KBM-7 (cell line): ENCODE measurements at regions not wholly inside any gene's neighbourhood (a gene's known extent, or its start where the extent isn't known, plus 50 kb on each side); places are given as distances from the start of the nearest gene placed in this dataset.
"Not testable (repeated sequence)": the region's sequence is repeated elsewhere in the genome, so short reads cannot be mapped to it uniquely, and the experiment has no call there.

Experiments used
- DNase-seq: peaks from one replicate; pipeline ENCODE4 v3.0.0-alpha.2; 2015
- in situ Hi-C: fragments of 300-500 bp; cut with MboI; formaldehyde crosslinking; loops from 2 replicates; pipeline ENCODE4 v1.14.3; 2020; ENCODE audit warnings: low sequenced_read_pairs, low pct_unique_long_range_greater_than_20kb, mixed read lengths

DNA sequence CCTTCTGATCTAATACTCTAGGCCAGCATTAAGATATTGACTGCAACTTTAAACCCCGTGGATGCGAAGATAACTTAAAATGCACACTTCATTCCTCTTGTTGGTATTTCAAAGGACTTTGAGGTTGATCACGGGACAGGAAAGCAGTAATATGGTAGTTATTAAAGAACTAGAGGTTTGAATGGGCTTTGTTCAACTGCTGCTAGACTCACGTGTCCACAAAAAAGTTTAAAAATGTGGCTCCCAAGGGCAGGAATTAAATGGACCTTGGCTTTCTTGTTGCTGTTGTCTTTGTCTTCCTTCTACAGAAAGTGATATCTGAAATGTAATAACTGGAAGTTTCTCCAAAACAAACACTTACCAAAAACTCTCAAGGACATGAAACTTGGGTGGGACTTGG, 186.3 kb downstream of the XPNPEP1 start:
- in situ Hi-C loops = no loop called here

DNA sequence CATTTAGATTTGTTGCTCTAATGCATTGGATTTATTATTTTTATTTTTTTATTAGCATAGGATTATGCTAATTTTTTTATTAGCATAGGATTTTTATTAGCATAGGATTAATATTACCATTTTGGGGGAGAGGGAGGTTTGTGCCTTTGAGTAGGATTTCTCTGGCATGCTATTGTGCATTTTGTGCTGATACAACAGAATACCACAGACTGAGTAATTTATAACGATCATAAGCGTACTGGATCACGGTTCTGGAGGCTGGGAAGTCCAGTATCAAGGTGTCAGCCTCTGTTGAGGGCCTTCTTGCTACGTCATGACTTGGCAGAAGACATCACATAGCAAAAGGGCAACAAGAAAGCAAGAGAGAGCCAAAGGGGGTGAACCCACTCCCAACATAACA, 187.5 kb downstream of the XPNPEP1 start:
- in situ Hi-C loops = no loop called here
- DNase-seq = no peak

More for the DNA sequence above, 186.3 kb downstream of the XPNPEP1 start:
- DNase-seq = no peak

DNA sequence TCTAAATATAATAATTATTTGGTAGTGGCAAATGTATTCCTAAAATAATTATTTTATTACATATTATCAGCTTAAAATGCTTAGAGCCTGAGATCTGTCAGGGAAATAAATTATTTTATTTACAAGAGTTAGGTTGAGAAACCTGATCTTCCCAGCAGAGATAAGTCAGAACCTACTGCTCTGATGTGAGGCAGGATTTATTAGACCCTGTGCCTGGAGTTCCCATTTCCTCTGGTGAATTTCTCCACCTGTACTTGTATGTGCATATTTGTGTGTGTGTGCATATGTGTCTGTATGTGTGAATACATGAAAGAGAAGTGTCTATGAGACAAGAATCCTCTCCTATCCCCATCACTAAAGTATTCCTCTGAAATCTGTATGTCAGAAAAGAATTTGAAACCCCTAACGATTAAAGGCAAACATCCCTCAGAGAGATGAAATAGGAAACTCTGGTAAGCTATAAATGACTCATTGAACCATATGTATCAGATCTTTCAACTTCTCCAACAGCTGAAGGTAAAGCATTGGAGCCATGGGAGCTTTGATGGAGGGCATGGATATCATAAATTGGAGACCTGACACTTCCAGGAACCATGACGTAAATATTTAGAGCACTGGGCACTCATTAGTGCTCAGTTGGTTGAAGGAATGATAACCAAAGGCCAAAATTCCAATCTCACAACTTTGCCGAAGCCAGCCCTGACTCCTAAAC, 190.9 kb downstream of the XPNPEP1 start:
- in situ Hi-C loops = no loop called here
- no peak for DNase-seq

DNA sequence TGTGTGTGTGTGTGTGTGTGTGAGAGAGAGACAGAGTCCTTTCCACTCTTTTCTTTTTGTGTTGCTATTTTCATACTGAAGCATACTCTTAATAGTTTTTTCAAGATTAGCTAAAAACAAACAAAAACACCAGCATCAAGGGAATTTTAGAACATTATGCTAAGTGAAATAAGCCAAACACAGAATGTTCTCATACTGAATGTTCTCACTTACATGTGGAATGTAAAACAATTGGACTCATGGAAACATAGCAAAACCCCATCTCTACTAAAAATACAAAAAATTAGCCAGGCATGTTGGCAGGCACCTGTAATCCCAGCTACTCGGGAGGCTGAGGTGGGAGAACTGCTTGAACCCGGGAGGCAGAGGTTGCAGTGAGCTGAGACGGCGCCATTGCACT, 193.4 kb downstream of the XPNPEP1 start:
- in situ Hi-C loops, DNase-seq: not testable (repeated sequence)

DNA sequence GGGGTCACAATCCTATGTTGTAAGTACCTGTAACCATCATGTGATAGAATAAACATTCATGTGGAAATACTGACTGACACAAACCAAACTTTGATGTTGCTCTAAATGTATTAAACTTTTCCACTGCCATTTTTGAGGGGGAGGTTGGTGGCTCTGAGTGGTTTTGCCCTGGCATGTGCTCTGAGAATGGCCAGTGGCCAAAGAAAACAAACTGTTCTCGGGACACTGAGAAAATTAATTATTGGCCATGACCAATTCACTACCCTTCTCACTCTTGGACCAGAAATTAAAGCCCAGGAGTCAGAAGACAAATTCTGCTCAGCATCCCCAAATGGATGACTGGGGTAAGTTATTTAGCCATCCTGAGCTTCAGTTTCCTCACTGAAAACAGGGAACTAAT, 195.9 kb downstream of the XPNPEP1 start:
- in situ Hi-C loops = no loop called here
- no peak for DNase-seq

DNA sequence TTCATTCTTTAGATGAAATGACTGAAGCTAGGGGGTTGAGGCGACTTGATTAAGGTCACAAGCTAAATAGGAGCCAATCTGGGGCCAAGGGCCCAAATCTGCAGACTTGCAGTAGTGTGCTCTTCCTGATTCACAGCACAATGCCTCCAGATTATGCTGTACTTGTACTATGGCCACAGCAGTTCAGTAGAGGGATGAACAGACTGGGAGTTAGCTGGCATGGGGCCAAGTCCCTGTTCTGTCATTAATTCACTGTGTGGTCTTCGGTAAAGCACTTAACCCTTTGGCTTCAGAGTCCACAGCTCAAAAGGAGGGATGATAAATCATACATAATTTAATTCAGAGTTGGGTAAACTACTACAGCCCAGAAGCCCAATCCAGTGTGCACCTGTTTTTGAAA, 196.8 kb downstream of the XPNPEP1 start:
- no peak for DNase-seq
- in situ Hi-C loops = no loop called here

DNA sequence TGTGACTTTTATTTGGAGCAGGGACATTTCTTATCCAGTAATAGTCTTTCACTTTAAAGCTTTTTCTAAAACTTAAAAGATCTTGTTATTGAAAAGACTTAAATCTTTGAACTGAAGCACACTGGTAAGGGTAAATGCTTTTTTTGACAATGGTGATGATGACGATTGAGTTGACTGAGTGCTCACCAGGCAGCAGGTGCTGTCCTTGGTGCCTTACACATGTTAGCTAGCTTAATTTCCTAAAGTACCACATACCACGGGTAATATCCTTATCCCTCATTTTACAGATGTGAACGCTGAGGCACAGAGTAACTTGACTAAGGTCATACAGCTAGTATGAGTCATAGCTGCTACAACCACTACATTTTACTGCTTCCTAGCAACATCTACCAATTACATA, 200.0 kb downstream of the XPNPEP1 start:
- DNase-seq = no peak
- in situ Hi-C loops = no loop called here

DNA sequence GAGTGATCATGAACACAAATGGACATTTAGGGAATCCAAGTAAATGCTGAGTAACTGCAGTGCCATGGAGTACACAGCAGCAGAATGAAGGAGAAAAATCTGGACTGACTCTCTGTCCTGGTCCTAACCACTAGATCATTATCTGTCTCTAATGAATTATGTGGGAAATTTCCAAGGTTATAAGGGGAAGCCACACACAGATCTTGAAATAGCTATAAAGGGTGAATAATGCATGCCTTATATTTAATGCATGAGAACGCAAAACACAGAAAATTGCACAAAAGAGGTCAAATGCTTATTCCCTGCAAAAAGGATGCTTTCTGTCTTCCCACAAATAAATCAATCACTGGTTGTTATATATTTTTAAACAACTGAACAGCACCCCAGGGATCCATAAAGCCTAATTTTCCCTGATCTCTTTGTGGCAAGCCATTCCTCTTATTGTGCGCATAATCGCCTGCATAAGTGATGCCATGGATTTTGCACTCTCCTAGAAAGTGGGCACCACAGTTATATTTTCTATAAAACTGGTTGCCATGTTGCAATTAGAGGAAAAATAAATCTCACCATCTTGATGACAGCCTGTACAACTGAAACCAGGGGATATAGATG, 201.8 kb downstream of the XPNPEP1 start:
- no peak for DNase-seq
- in situ Hi-C loops = no loop called here

DNA sequence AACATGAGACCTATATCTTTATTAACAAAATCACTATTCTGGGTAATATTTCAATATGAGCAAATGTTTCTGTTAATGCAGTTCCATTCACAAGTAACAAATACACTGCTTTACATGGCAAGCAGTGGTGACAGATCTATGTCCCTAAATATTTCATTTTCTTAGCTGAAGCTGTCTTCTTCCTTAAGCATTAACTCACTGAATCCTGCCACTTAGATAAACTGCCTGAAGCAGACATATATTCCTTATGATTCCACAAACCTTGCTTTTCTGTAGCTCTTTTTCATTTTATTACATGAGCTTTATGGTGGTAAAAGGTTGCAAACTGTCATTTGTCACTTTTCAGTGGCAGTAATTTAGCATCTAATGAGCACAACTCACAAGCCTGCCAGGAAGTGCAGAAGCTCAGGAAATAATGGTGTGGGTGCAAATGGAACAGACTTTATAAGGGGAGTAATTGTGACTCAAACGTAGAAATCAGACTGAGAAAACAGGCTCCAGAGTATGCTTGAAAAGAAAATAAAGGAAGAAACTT, 217.2 kb downstream of the XPNPEP1 start:
- DNase-seq = no peak
- in situ Hi-C loops = no loop called here

DNA sequence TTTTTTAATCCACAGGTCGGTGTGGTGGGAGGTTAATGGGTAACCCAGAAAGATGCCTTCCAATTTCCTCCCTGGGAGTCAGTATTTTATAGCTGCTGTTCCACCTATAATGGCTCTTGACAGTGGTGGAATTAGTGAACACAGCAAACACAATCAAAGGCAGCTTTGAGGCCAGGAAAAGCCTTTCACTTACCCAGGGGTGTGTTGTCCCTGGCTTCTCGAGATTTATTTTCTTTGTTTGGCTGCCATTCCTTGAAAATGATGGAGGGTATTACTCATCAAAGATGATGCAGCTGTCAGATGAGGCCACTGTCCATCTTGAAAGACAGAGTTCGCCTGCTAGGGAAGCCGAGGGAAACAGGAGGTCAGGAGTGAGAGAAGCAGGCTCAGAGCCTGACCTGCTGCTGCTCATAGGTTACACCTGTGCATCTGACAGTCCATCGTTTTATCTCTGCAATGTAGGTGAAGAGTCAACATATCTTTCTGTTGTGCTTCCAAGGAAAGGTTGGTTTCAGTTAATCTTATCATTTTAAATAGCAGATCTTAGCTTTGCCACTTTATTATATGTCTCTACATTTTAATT, 221.6 kb downstream of the XPNPEP1 start:
- in situ Hi-C loops = no loop called here
- no peak for DNase-seq

DNA sequence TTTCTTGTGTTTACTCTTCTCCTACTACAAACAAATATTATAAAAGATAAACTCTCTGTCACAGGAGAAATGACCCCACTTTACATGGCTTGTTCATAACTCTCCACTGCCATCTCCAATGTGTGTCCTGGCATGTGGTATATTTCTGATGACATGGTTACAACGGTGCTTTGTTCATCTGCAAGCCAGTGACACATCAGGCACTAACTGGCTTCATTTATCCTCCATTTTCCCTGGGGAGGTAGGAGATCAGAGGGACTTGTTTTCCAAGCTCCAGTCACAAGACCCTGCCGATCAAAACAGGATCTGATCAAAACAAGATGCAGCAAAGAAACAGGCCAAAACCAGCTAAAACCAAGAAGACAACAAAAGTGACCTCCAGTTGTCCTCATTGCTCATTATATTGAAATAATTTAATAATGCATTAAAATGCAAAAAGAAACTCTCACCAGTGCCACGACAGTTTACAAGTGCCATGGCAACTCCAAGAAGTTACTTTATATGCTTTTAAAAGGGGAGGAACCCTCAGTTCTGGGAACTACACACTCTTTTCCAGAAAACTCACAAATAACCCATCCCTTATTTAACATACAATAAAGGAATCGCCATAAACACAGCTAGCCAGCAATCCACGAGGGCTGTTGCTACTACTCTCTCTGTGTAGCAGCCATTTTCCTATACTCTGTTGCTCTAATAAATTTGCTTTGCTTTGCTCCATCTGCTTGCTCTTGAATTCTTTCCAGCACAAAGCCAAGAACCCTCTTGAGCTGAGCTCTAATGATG, 224.2 kb downstream of the XPNPEP1 start:
- in situ Hi-C loops = no loop called here
- no peak for DNase-seq

DNA sequence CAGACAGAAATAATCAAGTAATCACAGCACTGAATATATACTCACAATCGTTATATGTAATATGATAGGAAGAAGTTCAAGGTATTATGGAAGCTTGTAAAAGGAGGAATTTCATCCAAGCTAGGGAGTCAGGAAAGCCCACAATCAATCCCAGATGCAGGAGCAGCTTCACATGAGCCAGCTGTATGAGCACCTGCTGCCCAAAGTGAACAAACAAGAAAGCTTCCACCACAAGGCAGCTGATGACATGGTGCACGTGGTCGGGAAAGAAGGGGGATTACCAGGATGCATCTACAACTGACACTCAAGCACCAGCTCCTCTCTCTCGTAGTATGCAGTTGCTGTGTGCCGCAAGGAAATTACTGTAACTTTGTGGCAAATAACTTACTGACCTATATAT, 225.2 kb downstream of the XPNPEP1 start:
- DNase-seq = no peak
- in situ Hi-C loops = no loop called here

DNA sequence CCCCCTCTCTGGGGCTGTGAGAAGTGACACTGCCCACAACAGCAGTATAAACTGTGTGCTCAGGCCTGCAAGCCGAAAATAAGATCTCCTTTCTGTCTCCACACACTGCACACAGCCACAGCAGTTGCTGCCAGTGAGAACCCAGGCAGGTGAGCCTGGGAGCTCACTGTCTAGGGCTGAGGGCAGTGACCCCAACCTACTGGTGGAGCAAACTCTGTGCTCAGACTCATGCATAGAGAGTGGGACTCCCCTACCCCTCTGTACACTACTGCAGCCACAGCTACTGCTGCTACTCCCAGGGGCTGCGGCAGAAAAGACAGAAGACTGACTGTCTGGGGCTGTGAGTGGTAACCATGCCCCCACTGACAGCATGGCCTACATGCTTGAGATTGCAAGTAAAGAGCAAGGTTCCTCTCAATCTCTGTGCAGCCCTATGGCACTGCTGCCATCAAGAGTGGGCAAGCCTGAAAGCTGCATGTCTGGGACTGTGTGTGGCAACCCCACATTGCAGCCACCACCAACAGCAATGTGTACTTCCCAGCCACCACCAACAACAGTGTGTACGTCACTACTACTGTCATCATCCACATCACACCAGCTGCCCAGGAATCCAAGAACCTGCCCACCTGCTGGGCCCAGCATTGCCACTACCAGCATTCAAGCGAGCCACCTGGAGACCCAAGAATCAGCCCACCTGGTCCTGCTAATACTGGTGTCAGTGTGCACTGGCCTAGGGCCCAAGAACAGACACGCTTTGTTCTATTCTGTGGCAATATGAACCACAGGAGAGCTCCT, 226.1 kb downstream of the XPNPEP1 start:
- in situ Hi-C loops = no loop called here
- no peak for DNase-seq

DNA sequence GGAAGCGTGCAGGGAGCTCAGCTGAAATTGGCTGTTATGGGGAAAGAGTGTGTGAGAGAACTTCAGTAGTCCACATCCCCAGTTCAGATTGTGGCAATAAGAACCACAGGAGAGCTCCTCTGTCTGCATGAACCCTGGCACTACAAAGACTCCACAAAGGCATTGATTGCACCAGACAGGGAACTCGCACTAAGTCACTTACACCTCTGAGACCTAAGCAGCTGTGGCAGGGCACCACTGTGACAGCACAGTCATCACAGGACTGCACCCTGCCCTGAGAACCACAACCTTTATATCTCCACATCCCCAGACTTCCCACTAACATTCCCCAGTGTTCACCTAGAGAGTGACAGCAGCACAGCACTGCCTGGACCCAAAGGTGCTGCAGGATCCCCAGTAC, 226.8 kb downstream of the XPNPEP1 start:
- in situ Hi-C loops = no loop called here
- DNase-seq = no peak

DNA sequence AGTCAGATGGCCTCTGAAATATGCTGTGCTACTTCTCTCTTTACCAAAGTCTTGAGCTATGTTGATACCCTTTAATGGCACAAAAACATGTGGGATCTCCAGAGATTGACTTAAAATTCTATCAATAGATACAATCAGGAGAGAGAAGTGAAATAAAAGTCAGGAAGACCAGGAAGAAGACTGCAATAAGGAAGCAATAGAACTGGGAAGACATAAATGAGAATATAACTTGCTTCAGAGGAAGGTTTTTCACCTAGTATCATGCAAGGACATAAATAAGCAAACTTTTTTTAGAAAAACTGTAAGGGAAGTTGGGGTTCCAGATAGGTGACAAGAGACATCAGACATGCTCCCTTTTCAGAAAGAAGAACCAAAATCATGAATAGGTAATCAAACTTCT, 227.3 kb downstream of the XPNPEP1 start:
- in situ Hi-C loops = no loop called here
- no peak for DNase-seq

DNA sequence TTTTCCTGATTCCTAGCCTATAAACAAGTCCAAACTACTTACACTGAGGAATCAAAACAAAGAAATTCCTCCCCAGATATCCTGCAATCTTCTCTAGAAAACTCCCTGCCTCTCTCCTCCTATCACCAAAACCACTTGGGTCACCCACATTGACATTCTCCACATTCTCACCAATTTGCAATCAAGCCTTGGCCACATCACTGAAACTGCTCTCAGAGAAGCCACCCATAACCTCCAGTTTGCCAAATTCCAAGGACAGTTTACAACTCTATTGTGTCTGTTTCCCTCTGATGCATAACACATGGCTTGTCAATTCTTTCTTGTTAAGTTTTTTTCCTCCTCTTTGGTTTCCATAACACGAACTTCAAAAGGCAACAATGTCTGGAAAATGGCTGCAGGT, 233.5 kb downstream of the XPNPEP1 start:
- DNase-seq = no peak
- in situ Hi-C loops = no loop called here

DNA sequence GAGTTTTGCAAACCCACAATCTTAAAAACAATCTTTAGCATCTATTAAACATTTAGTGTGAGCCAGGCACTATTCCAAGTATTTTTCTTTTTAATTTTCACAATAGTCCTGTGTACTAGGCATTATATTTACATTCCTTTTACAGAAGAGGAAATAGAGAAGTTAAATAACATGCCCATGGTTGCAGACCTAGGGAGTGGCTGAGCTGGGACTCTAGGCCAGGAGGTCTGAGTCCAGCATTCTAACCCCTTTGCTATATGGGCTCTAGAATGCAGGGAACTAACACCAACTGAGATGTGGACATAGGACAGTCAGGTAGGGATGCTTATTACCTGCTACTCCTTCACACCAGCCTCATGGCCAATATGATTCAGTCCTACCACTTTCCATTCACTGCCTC, 243.8 kb downstream of the XPNPEP1 start:
- DNase-seq = no peak
- in situ Hi-C loops = no loop called here

DNA sequence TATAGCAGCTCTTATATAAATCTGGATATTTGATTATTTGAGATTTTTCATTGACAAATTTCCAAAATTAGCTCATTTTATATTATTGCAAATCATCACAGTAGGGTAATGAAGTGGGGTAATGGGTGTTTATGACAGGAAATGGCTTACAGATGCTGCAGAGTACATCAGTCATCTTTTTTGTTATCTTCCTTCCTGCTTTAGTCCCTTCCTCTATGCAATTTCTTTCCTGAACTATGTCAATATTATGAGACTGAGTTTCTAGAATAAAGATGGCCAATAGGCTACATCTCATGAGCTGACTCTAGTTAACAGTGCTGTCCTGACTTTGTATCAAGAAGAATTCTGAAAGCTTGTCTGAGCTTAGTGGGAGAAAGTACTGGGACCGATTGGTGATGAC, 244.5 kb downstream of the XPNPEP1 start:
- in situ Hi-C loops = no loop called here
- DNase-seq = no peak

DNA sequence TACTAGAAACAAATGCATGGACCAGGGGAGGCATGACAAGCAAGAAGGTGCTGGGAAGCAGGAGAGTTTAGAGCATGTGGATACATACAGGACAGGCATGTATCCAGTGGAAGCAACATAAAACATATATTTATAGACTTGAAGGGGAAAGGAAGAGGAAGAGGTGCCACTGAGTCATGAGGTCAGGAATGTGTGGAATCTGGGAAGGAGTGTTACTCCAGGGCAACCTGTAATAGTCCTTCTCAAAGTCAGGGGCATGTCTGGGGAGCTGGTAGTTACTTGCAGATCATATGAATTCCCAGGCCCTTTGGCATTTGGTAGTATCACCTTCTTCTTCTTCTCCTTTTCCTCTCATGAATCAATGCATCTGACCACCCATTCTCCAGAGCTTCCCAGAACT, 246.6 kb downstream of the XPNPEP1 start:
- DNase-seq = no peak
- in situ Hi-C loops = no loop called here
